GM18508 (cell line): ENCODE measurements at regions not wholly inside any gene's neighbourhood (a gene's known extent, or its start where the extent isn't known, plus 50 kb on each side); places are given as distances from the start of the nearest gene placed in this dataset.
A peak's percentile ranks its signal among the peaks of the same experiment; 100 is the strongest.

Experiments
- ATAC-seq: cut with Tn5 transposase; IDR thresholded peaks from one replicate; pipeline ENCODE4 v1.9.1; 2021; ENCODE audit warnings: moderate number of reproducible peaks; ENCODE audit not compliant: insufficient read depth, unreplicated experiment

- no peak for ATAC-seq
Observed at GRCh38 chr10:65808687-65809333, 1117.0 kb upstream of the LRRTM3 start.

- no peak for ATAC-seq
Observed at GRCh38 chr10:65811931-65812525, 1113.8 kb upstream of the LRRTM3 start.

- ATAC-seq = no peak
Observed at GRCh38 chr10:65816536-65816935, 1109.3 kb upstream of the LRRTM3 start.

GRCh38 chr10:65818990-65819389 is 1106.8 kb upstream of the LRRTM3 start:
- no peak for ATAC-seq

GRCh38 chr10:65827359-65827758 is 1098.5 kb upstream of the LRRTM3 start:
- ATAC-seq = no peak

- ATAC-seq = no peak
Observed at GRCh38 chr10:65838811-65839210, 1087.0 kb upstream of the LRRTM3 start.

GRCh38 chr10:65843203-65843602 is 1082.6 kb upstream of the LRRTM3 start:
- ATAC-seq = no peak

GRCh38 chr10:65845916-65846315 is 1079.9 kb upstream of the LRRTM3 start:
- no peak for ATAC-seq

GRCh38 chr10:65846541-65846940 is 1079.3 kb upstream of the LRRTM3 start:
- ATAC-seq = no peak

- ATAC-seq = no peak
Observed at GRCh38 chr10:65846949-65847348, 1078.9 kb upstream of the LRRTM3 start.

GRCh38 chr10:65847436-65848230 is 1078.2 kb upstream of the LRRTM3 start:
- ATAC-seq = no peak

- ATAC-seq = no peak
Observed at GRCh38 chr10:65858841-65859240, 1067.0 kb upstream of the LRRTM3 start.

GRCh38 chr10:65861249-65861648 is 1064.6 kb upstream of the LRRTM3 start:
- ATAC-seq = peak; percentile 87
